ENCODE measurements at regions not wholly inside any gene's neighbourhood (a gene's known extent, or its start where the extent isn't known, plus 50 kb on each side); places are given as distances from the start of the nearest gene placed in this dataset.

GRCh38 chr12:77497647-77498046, 333.0 kb upstream of the NAV3 start:
- DNase-seq (ENCODE audit: low read depth in 2 of 2) = no peak
- no peak overlapping the region for H3K4me3 ChIP-seq (replicated peaks in 1 of 2; ENCODE audit: low read depth in 2 of 2, low read length in 2 of 2)
- no peak for TF ChIP-seq CTCF (IDR thresholded peaks at IDR 0.05; ENCODE audit: low read depth, low read length)

- no peak for DNase-seq (ENCODE audit: low read depth in 2 of 2)
- no peak overlapping the region for H3K4me3 ChIP-seq (replicated peaks in 1 of 2; ENCODE audit: low read depth in 2 of 2, low read length in 2 of 2)
- no peak for TF ChIP-seq CTCF (IDR thresholded peaks at IDR 0.05; ENCODE audit: low read depth, low read length)
Observed at GRCh38 chr12:77496714-77497113, 334.0 kb upstream of the NAV3 start.

GRCh38 chr12:77494296-77494695, 336.4 kb upstream of the NAV3 start:
- peak in 1 of 2 donors; percentile 1 for DNase-seq (ENCODE audit: low read depth in 2 of 2)
- no peak for TF ChIP-seq CTCF (IDR thresholded peaks at IDR 0.05; ENCODE audit: low read depth, low read length)
- no peak overlapping the region for H3K4me3 ChIP-seq (replicated peaks in 1 of 2; ENCODE audit: low read depth in 2 of 2, low read length in 2 of 2)

GRCh38 chr12:77493302-77494168, 337.2 kb upstream of the NAV3 start:
- no peak overlapping the region for H3K4me3 ChIP-seq (replicated peaks in 1 of 2; ENCODE audit: low read depth in 2 of 2, low read length in 2 of 2)
- no peak for TF ChIP-seq CTCF (IDR thresholded peaks at IDR 0.05; ENCODE audit: low read depth, low read length)
- no peak for DNase-seq (ENCODE audit: low read depth in 2 of 2)

GRCh38 chr12:77492536-77492935, 338.2 kb upstream of the NAV3 start:
- no peak for DNase-seq (ENCODE audit: low read depth in 2 of 2)

GRCh38 chr12:77489331-77489970, 341.2 kb upstream of the NAV3 start:
- TF ChIP-seq CTCF (IDR thresholded peaks at IDR 0.05; ENCODE audit: low read depth, low read length) = no peak
- DNase-seq (ENCODE audit: low read depth in 2 of 2) = no peak
- no peak overlapping the region for H3K4me3 ChIP-seq (replicated peaks in 1 of 2; ENCODE audit: low read depth in 2 of 2, low read length in 2 of 2)

More at GRCh38 chr12:77492536-77492935, 338.2 kb upstream of the NAV3 start:
- no peak overlapping the region for H3K4me3 ChIP-seq (replicated peaks in 1 of 2; ENCODE audit: low read depth in 2 of 2, low read length in 2 of 2)
- TF ChIP-seq CTCF (IDR thresholded peaks at IDR 0.05; ENCODE audit: low read depth, low read length) = no peak
